Stomach (tissue), 8 donors: ENCODE measurements at regions not wholly inside any gene's neighbourhood (a gene's known extent, or its start where the extent isn't known, plus 50 kb on each side); places are given as distances from the start of the nearest gene placed in this dataset.
A peak's percentile ranks its signal among the peaks of the same experiment; 100 is the strongest.

Source experiments
- DNase-seq, 2 donors: peaks; one replicate each; pipeline versions ENCODE4 v3.0.0 to v3.0.0-alpha.2; 2013 to 2019
- H3K27ac ChIP-seq, 5 donors: fragments of 200-600 bp in 4 of 5; sonication (generic) in 4 of 5; one replicate each; pipeline ENCODE4 v1.5.1; 2013 to 2019; ENCODE audit warnings: mild to moderate bottlenecking in 1 of 5, moderate library complexity in 1 of 5
- H3K27me3 ChIP-seq, 3 donors: fragments of 200-600 bp; sonication (generic); one replicate each; pipeline ENCODE4 v1.5.1; 2017 to 2019; ENCODE audit warnings: mixed run types in 1 of 3
- H3K36me3 ChIP-seq, 4 donors: fragments of 200-600 bp; sonication (generic); 1 replicate in 3 of 4; 2 replicates in 1 of 4; pipeline ENCODE4 v1.5.1; 2016 to 2019
- H3K4me1 ChIP-seq, 4 donors: fragments of 200-600 bp; sonication (generic); one replicate each; pipeline ENCODE4 v1.5.1; 2016 to 2019
- H3K4me3 ChIP-seq, 4 donors: fragments of 200-600 bp; sonication (generic) in 3 of 4; one replicate each; pipeline ENCODE4 v1.5.1; 2016 to 2019; ENCODE audit warnings: mild to moderate bottlenecking in 1 of 4
- H3K9me3 ChIP-seq, 4 donors: fragments of 200-600 bp; sonication (generic); one replicate each; pipeline ENCODE4 v1.5.1; 2016 to 2019
- EP300 ChIP-seq: sonication (generic); formaldehyde crosslinking; IDR thresholded peaks from one replicate; pipeline ENCODE4 v1.6.1; 2017; ENCODE audit warnings: antibody characterized with exemption
- POLR2A ChIP-seq, 4 donors: fragments of 450-650 bp; IDR thresholded peaks; one replicate each; pipeline ENCODE4 v1.6.1; 2016; ENCODE audit warnings: antibody characterized with exemption in 4 of 4, control low read depth in 2 of 4, mild to moderate bottlenecking in 1 of 4, moderate library complexity in 1 of 4
- POLR2AphosphoS5 ChIP-seq, 3 donors: sonication (generic); formaldehyde crosslinking; IDR thresholded peaks; one replicate each; pipeline ENCODE4 v1.6.1; 2016; ENCODE audit warnings: antibody characterized with exemption in 3 of 3
- WGBS, 5 donors: extraction: QIAGEN DNeasy Blood & Tissue Kit in 3 of 5; methylation state at CpG; one replicate each; pipeline versions ENCODE4 v1.1.5 to v1.1.7; 2013 to 2018; 5-methylcytosine and 5-hydroxymethylcytosine counted together
- intact Hi-C: fragments of 100-400 bp; cut with DNase I; formaldehyde crosslinking; loops from one replicate; pipeline ENCODE4 v1.15.1; 2023; ENCODE audit warnings: low total_unique reads
- TF ChIP-seq, protein P1 (sequence below), 7 experiments: fragments of 450-650 bp in 4 of 7; fragments of 200-600 bp in 3 of 7; sonication (generic) in 3 of 7; IDR thresholded peaks; one replicate each; pipeline ENCODE4 v1.5.1; 2016 to 2019; ENCODE audit warnings: antibody characterized with exemption in 7 of 7, control low read depth in 2 of 7, mild to moderate bottlenecking in 1 of 7
- donor health status: healthy with polysubstance abuse.
- donor health status: Bipolar disorder and iron deficiency.
- donor health status: healthy.

DNA sequence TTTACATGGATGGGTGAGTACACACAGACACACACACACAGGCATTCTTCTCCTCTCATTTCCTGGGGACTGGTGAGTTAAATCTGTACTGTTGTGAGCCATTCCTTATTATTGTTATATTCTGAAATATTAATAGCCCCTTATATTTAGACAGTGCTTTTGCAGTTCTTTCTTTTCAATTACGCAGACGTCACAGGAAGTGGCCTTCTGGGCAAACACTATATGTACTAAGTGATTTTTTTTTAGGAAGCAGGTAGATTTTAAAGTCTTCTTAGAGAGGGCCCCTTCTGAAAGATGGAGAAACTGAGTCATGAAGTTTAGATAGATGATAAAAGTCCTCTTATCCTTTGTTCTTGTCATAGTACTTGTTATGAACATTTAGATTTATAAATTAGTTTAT lies 1213.6 kb downstream of the VRK1 start:
- intact Hi-C loops, result no loop called here
- H3K36me3 ChIP-seq, result no peaks in the 10 kb centered on the region
- WGBS, 5 donors, result 55 to 74% (median 68%) methylated on average over 2 of the region's 2 CpGs
- no peak overlapping the region for H3K4me3 ChIP-seq
- DNase-seq, result no peak
- no peak overlapping the region for H3K27ac ChIP-seq
- no peaks in the 10 kb centered on the region for H3K9me3 ChIP-seq
- no peaks in the 10 kb centered on the region for H3K4me1 ChIP-seq
- TF ChIP-seq EP300, result no peak
- TF ChIP-seq POLR2AphosphoS5 (IDR thresholded peaks at IDR 0.05), result no peak
- no peaks in the 10 kb centered on the region for H3K27me3 ChIP-seq

DNA sequence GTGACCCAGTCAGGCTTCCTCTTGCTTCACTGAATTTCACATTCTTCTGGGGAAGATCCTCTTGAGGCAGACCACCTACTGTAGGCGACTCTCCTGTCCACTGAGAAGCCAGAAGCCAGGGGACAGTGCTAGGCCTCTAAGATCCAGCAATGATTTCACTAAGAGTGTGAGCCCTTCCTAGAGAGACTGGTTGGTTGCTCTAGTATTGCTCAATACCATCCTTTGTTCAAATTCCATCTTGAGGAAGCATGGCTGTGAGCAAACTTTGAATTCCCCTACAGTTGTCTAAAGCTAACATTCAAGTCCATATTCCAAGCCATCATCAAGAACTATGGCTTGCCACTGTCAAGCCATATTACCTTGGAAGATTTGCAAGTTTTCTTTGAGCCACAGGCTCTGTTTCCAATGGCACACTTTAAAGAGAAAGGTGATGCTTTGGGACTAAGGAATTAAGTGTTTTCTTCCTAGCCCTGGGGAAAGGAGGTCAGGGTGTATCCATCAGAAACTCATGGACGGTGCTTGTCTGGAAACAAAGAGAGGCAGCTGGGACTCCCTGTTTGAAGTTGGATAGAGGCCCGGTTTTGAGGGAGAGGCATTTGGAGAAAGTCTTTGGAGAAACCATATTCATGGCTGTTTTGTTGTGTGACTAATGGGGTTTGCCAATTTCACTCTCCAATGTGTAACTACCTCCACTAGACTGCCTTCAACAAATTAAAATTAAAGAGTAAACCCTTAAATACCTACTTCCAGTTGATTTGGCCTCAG lies 1217.9 kb downstream of the VRK1 start:
- no peaks in the 10 kb centered on the region for H3K4me1 ChIP-seq

DNA sequence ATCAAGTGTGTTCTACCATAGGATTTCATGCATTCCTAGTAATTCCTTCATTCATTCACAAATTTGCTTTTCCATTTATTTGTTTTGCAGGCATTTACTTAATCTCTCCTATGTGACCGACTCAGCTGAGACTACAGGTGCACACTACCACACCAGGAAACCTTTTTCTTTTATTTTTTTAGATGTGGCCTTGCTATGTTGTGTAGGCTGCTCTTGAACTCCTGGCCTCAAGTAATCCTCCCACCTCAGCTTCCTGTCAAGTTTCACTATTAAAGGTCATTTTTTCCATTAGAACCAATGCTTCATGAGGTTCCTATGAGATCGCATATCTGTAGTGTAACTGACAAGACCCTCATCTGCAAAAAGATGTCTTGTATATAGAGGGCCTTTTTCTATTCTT lies 1218.7 kb downstream of the VRK1 start:
- Histone ChIP-seq H3K27ac (no peak overlapping the region), H3K4me3 (no peak overlapping the region), H3K4me1 (no peaks in the 10 kb centered on the region), H3K9me3 (no peaks in the 10 kb centered on the region), H3K36me3 (no peaks in the 10 kb centered on the region), H3K27me3 (peaks cover 0 to 4% (median 0%) of the 10 kb centered on the region in 3 donors)
- DNase-seq, result no peak
- TF ChIP-seq POLR2A (IDR thresholded peaks at IDR 0.05) (no peak), POLR2AphosphoS5 (IDR thresholded peaks at IDR 0.05) (no peak), EP300 (no peak)
- TF ChIP-seq, protein P1, sequence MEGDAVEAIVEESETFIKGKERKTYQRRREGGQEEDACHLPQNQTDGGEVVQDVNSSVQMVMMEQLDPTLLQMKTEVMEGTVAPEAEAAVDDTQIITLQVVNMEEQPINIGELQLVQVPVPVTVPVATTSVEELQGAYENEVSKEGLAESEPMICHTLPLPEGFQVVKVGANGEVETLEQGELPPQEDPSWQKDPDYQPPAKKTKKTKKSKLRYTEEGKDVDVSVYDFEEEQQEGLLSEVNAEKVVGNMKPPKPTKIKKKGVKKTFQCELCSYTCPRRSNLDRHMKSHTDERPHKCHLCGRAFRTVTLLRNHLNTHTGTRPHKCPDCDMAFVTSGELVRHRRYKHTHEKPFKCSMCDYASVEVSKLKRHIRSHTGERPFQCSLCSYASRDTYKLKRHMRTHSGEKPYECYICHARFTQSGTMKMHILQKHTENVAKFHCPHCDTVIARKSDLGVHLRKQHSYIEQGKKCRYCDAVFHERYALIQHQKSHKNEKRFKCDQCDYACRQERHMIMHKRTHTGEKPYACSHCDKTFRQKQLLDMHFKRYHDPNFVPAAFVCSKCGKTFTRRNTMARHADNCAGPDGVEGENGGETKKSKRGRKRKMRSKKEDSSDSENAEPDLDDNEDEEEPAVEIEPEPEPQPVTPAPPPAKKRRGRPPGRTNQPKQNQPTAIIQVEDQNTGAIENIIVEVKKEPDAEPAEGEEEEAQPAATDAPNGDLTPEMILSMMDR (IDR thresholded peaks at IDR 0.05), result no peak
- WGBS, 5 donors, result 44 to 69% (median 59%) methylated on average over 2 of the region's 2 CpGs
- intact Hi-C loops, result no loop called here

More for the DNA sequence above, 1217.9 kb downstream of the VRK1 start:
- H3K4me3 ChIP-seq, result no peak overlapping the region
- intact Hi-C loops, result no loop called here
- no peaks in the 10 kb centered on the region for H3K36me3 ChIP-seq
- 55 to 80% (median 69%) methylated on average over 3 of the region's 3 CpGs for WGBS, 5 donors
- H3K9me3 ChIP-seq, result no peaks in the 10 kb centered on the region
- TF ChIP-seq EP300 (no peak), POLR2A (IDR thresholded peaks at IDR 0.05) (no peak), POLR2AphosphoS5 (IDR thresholded peaks at IDR 0.05) (no peak)
- TF ChIP-seq, protein P1 (IDR thresholded peaks at IDR 0.05), result no peak
- H3K27ac ChIP-seq, result no peak overlapping the region
- no peak for DNase-seq
- peaks cover 0 to 4% (median 0%) of the 10 kb centered on the region in 3 donors for H3K27me3 ChIP-seq

DNA sequence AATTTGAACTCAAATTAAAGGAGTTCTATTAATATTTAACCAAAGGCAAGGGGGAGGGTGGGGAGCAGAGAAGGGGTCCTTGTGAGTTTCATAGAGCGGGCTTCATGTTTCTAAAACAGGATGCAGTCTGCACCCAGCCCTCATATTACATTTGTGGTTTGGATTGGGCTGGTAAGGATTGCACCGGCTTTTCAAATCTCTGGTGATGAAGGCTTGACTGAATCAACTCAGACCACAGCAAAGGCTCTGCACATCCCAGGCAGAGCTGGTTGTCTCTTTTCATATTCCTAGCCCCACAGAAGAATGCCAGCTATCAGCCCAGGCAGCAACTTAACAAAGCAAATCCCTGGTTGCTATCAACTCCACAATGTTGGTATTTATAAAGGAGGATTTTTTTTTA lies 1221.4 kb downstream of the VRK1 start:
- H3K4me3 ChIP-seq, result no peak overlapping the region
- H3K27me3 ChIP-seq, result peaks cover 0 to 4% (median 0%) of the 10 kb centered on the region in 3 donors
- intact Hi-C loops, result no loop called here
- peak in 1 of 2 donors; percentile 15 for DNase-seq
- TF ChIP-seq EP300, result no peak
- TF ChIP-seq POLR2A (IDR thresholded peaks at IDR 0.05), result no peak
- TF ChIP-seq POLR2AphosphoS5 (IDR thresholded peaks at IDR 0.05), result no peak
- TF ChIP-seq, protein P1 (IDR thresholded peaks at IDR 0.05), result no peak
- no peak overlapping the region for H3K27ac ChIP-seq
- H3K4me1 ChIP-seq, result no peaks in the 10 kb centered on the region
- 77 to 86% (median 82%) methylated on average over 2 of the region's 2 CpGs for WGBS, 5 donors
- no peaks in the 10 kb centered on the region for H3K9me3 ChIP-seq
- no peaks in the 10 kb centered on the region for H3K36me3 ChIP-seq
